Activated B cell treated with CpG ODN at 0.5 μM for 24 hours (primary cell): ENCODE measurements at regions not wholly inside any gene's neighbourhood (a gene's known extent, or its start where the extent isn't known, plus 50 kb on each side); places are given as distances from the start of the nearest gene placed in this dataset.

ENCODE experiments used
- ATAC-seq: fragments of 200-7000 bp; cut with Tn5 transposase; one replicate; pipeline ENCODE4 v1.10.0; 2021; ENCODE audit warnings: low read depth, mild to moderate bottlenecking, moderate library complexity
- CTCF ChIA-PET: fragments of 350-600 bp; sonication (Branson Sonifier 250); formaldehyde crosslinking; loops from one replicate; lab custom pipeline; 2021; ENCODE audit warnings: antibody characterized with exemption; lab: Charles Lee
- POLR2A ChIA-PET: fragments of 350-600 bp; sonication (Branson Sonifier 250); formaldehyde crosslinking; loops from one replicate; lab custom pipeline; 2021; ENCODE audit warnings: antibody characterized with exemption; lab: Charles Lee
- DNase-seq: peaks from one replicate; pipeline ENCODE4 v3.0.0; 2022
- H3K27ac Mint-ChIP-seq: one replicate; pipeline ENCODE4 v1.8.0; 2020; ENCODE audit warnings: mixed read lengths
- H3K27me3 Mint-ChIP-seq: one replicate; pipeline ENCODE4 v1.8.0; 2021; ENCODE audit warnings: mixed read lengths
- H3K36me3 Mint-ChIP-seq: one replicate; pipeline ENCODE4 v1.8.0; 2021; ENCODE audit warnings: low read depth, mixed read lengths
- H3K4me1 Mint-ChIP-seq: one replicate; pipeline ENCODE4 v1.8.0; 2021; ENCODE audit warnings: mixed read lengths
- H3K4me3 Mint-ChIP-seq: one replicate; pipeline ENCODE4 v1.8.0; 2020; ENCODE audit warnings: mild to moderate bottlenecking, mixed read lengths
- H3K9me3 Mint-ChIP-seq: one replicate; pipeline ENCODE4 v1.8.0; 2020; ENCODE audit warnings: mixed read lengths
- CTCF ChIP-seq: fragments of 200-600 bp; IDR thresholded peaks from one replicate; pipeline ENCODE4 v1.8.0; 2022; ENCODE audit warnings: antibody characterized with exemption, mild to moderate bottlenecking
- intact Hi-C: fragments of 100-400 bp; cut with micrococcal nuclease; formaldehyde crosslinking; loops from one replicate; pipeline ENCODE4 v1.15.1; 2024

- Mint-ChIP-seq H3K36me3 (no peaks in the 10 kb centered on the region), H3K4me3 (no peak overlapping the region), H3K9me3 (peaks cover 2% of the 10 kb centered on the region), H3K27ac (no peak overlapping the region), H3K27me3 (no peaks in the 10 kb centered on the region), H3K4me1 (no peaks in the 10 kb centered on the region)
- ATAC-seq (no peak), DNase-seq (no peak)
- intact Hi-C loops = no loop called here
- ChIA-PET POLR2A (no interaction called here), CTCF (no interaction called here)
- TF ChIP-seq CTCF = no peak
Observed at GRCh38 chr17:65418622-65419021, 142.8 kb downstream of the AXIN2 start.

- Mint-ChIP-seq H3K4me1 (no peaks in the 10 kb centered on the region), H3K27ac (no peak overlapping the region), H3K36me3 (no peaks in the 10 kb centered on the region), H3K4me3 (no peak overlapping the region), H3K9me3 (peaks cover 2% of the 10 kb centered on the region), H3K27me3 (no peaks in the 10 kb centered on the region)
- POLR2A ChIA-PET = no interaction called here
- DNase-seq = no peak
- CTCF ChIA-PET = no interaction called here
- TF ChIP-seq CTCF = no peak
- intact Hi-C loops = no loop called here
- ATAC-seq = no peak
Observed at GRCh38 chr17:65417406-65418221, 143.8 kb downstream of the AXIN2 start.

- Mint-ChIP-seq H3K4me1 (no peaks in the 10 kb centered on the region), H3K36me3 (no peaks in the 10 kb centered on the region), H3K9me3 (no peaks in the 10 kb centered on the region), H3K4me3 (no peak overlapping the region), H3K27ac (no peak overlapping the region), H3K27me3 (no peaks in the 10 kb centered on the region)
- POLR2A ChIA-PET = no interaction called here
- CTCF ChIA-PET = no interaction called here
- DNase-seq = no peak
- TF ChIP-seq CTCF = no peak
- intact Hi-C loops = no loop called here
- ATAC-seq = no peak
Observed at GRCh38 chr17:65415991-65416390, 145.5 kb downstream of the AXIN2 start.

- Mint-ChIP-seq H3K9me3 (peaks cover 8% of the 10 kb centered on the region), H3K27me3 (peaks cover 3% of the 10 kb centered on the region), H3K4me3 (no peak overlapping the region), H3K27ac (no peak overlapping the region), H3K4me1 (no peaks in the 10 kb centered on the region), H3K36me3 (no peaks in the 10 kb centered on the region)
- CTCF ChIA-PET = no interaction called here
- intact Hi-C loops = no loop called here
- ATAC-seq (no peak), DNase-seq (no peak)
- TF ChIP-seq CTCF = no peak
- POLR2A ChIA-PET = no interaction called here
Observed at GRCh38 chr17:65413390-65413789, 148.1 kb downstream of the AXIN2 start.

- no peak for TF ChIP-seq CTCF
- Mint-ChIP-seq H3K36me3 (no peaks in the 10 kb centered on the region), H3K4me3 (no peak overlapping the region), H3K9me3 (peaks cover 8% of the 10 kb centered on the region), H3K4me1 (no peaks in the 10 kb centered on the region), H3K27ac (no peak overlapping the region), H3K27me3 (peaks cover 3% of the 10 kb centered on the region)
- ChIA-PET CTCF (no interaction called here), POLR2A (no interaction called here)
- ATAC-seq = no peak
- DNase-seq = no peak
- intact Hi-C loops = no loop called here
Observed at GRCh38 chr17:65409381-65409780, 152.1 kb downstream of the AXIN2 start.
